PC-9 (cell line): ENCODE measurements at regions not wholly inside any gene's neighbourhood (a gene's known extent, or its start where the extent isn't known, plus 50 kb on each side); places are given as distances from the start of the nearest gene placed in this dataset.

ENCODE experiments used
- CTCF ChIP-seq: fragments of 200-600 bp; sonication (generic); conservative IDR thresholded peaks from 2 replicates; pipeline ENCODE4 v1.6.1; 2017; ENCODE audit warnings: mixed run types, antibody characterized with exemption, mild to moderate bottlenecking, moderate library complexity
- EZH2 ChIP-seq: fragments of 200-600 bp; sonication (generic); IDR thresholded peaks from 2 replicates; pipeline ENCODE4 v1.8.0; 2017; ENCODE audit warnings: antibody characterized with exemption, low read depth

- no peak for TF ChIP-seq CTCF
- TF ChIP-seq EZH2 = no peak
These were observed 142.0 kb upstream of the RUNX1 start for GRCh38 chr21:35191128-35191527.
